Gastrocnemius medialis (tissue), 4 donors: ENCODE measurements at regions not wholly inside any gene's neighbourhood (a gene's known extent, or its start where the extent isn't known, plus 50 kb on each side); places are given as distances from the start of the nearest gene placed in this dataset.

ENCODE experiments used
- ATAC-seq, 2 donors: fragments of 150-250 bp; one replicate each; pipeline ENCODE4 v1.9.1; 2016
- DNase-seq, 2 donors: peaks; one replicate each; pipeline ENCODE4 v3.0.0-alpha.2; 2019
- H3K27ac ChIP-seq, 4 donors: fragments of 200-600 bp; sonication (generic); 1 replicate in 1 of 4; 2 replicates in 3 of 4; pipeline ENCODE4 v1.5.1; 2016 to 2018; ENCODE audit warnings: mild to moderate bottlenecking in 2 of 4, moderate library complexity in 1 of 4
- H3K27me3 ChIP-seq, 3 donors: fragments of 200-600 bp; sonication (generic) in 2 of 3; 1 replicate in 1 of 3; 2 replicates in 2 of 3; pipeline versions ENCODE4 v1.5.1 to v1.6.0; 2016 to 2019; ENCODE audit warnings: mild to moderate bottlenecking in 1 of 3, moderate library complexity in 1 of 3
- H3K36me3 ChIP-seq, 2 donors: fragments of 200-600 bp; sonication (generic) in 1 of 2; one replicate each; pipeline ENCODE4 v1.5.1; 2017 to 2018
- H3K4me1 ChIP-seq, 2 donors: fragments of 200-600 bp; sonication (generic) in 1 of 2; one replicate each; pipeline ENCODE4 v1.5.1; 2016 to 2017; ENCODE audit warnings: mild to moderate bottlenecking in 2 of 2
- H3K4me3 ChIP-seq, 4 donors: fragments of 200-600 bp; sonication (generic) in 3 of 4; 1 replicate in 1 of 4; 2 replicates in 3 of 4; pipeline ENCODE4 v1.5.1; 2016 to 2019; ENCODE audit warnings: mild to moderate bottlenecking in 2 of 4
- H3K9me3 ChIP-seq, 3 donors: fragments of 200-600 bp; sonication (generic) in 2 of 3; 1 replicate in 1 of 3; 2 replicates in 2 of 3; pipeline ENCODE4 v1.5.1; 2016 to 2019
- POLR2A ChIP-seq, 2 donors: fragments of 450-650 bp; IDR thresholded peaks; one replicate each; pipeline ENCODE4 v1.6.1; 2017; ENCODE audit warnings: antibody characterized with exemption in 2 of 2, mild to moderate bottlenecking in 2 of 2, moderate library complexity in 2 of 2
- in situ Hi-C, 4 donors: fragments of 200-750 bp; cut with MboI; loops; one replicate each; pipeline versions ENCODE4 v1.15.0 to v1.8.0; 2017; ENCODE audit warnings: low sequenced_read_pairs in 4 of 4
- intact Hi-C: fragments of 100-400 bp; cut with DNase I; formaldehyde crosslinking; loops from one replicate; pipeline ENCODE4 v1.15.1; 2023; ENCODE audit warnings: low total_unique reads
- TF ChIP-seq, protein P1 (sequence below), 5 experiments: fragments of 450-650 bp in 3 of 5; fragments of 200-600 bp in 2 of 5; sonication (generic) in 2 of 5; IDR thresholded peaks in 4 of 5; conservative IDR thresholded peaks in 1 of 5; 1 replicate in 4 of 5; 2 replicates in 1 of 5; pipeline ENCODE4 v1.5.1; 2016 to 2019; ENCODE audit warnings: antibody characterized with exemption in 5 of 5, mild to moderate bottlenecking in 3 of 5, moderate library complexity in 3 of 5

GRCh38 chr18:28831908-28832307, 655.0 kb upstream of the CDH2 start:
- H3K9me3 ChIP-seq, result no peaks in the 10 kb centered on the region
- intact Hi-C loops, result no loop called here
- no peak overlapping the region for H3K27ac ChIP-seq
- ATAC-seq, result no peak
- H3K4me3 ChIP-seq, result no peak overlapping the region
- no peaks in the 10 kb centered on the region for H3K36me3 ChIP-seq
- DNase-seq, result no peak
- H3K4me1 ChIP-seq, result no peaks in the 10 kb centered on the region
- TF ChIP-seq POLR2A (IDR thresholded peaks at IDR 0.05), result no peak
- TF ChIP-seq, protein P1, sequence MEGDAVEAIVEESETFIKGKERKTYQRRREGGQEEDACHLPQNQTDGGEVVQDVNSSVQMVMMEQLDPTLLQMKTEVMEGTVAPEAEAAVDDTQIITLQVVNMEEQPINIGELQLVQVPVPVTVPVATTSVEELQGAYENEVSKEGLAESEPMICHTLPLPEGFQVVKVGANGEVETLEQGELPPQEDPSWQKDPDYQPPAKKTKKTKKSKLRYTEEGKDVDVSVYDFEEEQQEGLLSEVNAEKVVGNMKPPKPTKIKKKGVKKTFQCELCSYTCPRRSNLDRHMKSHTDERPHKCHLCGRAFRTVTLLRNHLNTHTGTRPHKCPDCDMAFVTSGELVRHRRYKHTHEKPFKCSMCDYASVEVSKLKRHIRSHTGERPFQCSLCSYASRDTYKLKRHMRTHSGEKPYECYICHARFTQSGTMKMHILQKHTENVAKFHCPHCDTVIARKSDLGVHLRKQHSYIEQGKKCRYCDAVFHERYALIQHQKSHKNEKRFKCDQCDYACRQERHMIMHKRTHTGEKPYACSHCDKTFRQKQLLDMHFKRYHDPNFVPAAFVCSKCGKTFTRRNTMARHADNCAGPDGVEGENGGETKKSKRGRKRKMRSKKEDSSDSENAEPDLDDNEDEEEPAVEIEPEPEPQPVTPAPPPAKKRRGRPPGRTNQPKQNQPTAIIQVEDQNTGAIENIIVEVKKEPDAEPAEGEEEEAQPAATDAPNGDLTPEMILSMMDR (IDR thresholded peaks at IDR 0.05 in 4 of 5, conservative IDR thresholded peaks at IDR 0.05 in 1 of 5), result no peak
- no peaks in the 10 kb centered on the region for H3K27me3 ChIP-seq
- in situ Hi-C loops, result loop anchor here in 1 of 4 donors (25.0 kb wide), 1 partner anchor 105 kb away; no protein-coding TSS in a partner anchor

- intact Hi-C loops (no loop called here), in situ Hi-C loops (loop anchor here in 1 of 4 donors (25.0 kb wide), 1 partner anchor 106 kb away; no protein-coding TSS in a partner anchor)
- Histone ChIP-seq H3K9me3 (no peaks in the 10 kb centered on the region), H3K4me3 (no peak overlapping the region), H3K4me1 (no peaks in the 10 kb centered on the region), H3K27me3 (no peaks in the 10 kb centered on the region), H3K36me3 (no peaks in the 10 kb centered on the region), H3K27ac (no peak overlapping the region)
- no peak for TF ChIP-seq POLR2A (IDR thresholded peaks at IDR 0.05)
- TF ChIP-seq, protein P1 (IDR thresholded peaks at IDR 0.05 in 4 of 5, conservative IDR thresholded peaks at IDR 0.05 in 1 of 5), result no peak
- no peak for ATAC-seq
- no peak for DNase-seq
These were observed 654.5 kb upstream of the CDH2 start for GRCh38 chr18:28831476-28831875.

DNA sequence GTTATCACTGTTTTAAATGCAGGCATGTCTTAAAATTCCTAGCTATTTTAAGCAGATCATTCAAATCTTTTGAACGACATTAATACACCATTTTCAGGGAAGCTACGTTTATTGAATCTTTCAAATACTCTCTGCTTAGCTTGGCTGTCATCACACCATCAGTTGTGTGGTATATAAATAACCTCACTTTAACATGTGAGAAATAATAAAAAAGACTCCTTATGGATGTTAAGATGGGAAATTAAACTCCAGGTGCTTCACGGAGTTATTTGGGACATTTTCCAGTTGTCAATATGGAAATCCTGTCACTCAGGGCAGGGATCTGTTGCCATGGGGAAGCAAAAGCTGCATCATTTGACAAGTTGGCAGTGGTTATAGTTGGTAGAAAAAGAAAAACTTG, 649.2 kb upstream of the CDH2 start:
- Histone ChIP-seq H3K27me3 (no peaks in the 10 kb centered on the region), H3K4me3 (no peak overlapping the region), H3K9me3 (no peaks in the 10 kb centered on the region), H3K4me1 (no peaks in the 10 kb centered on the region), H3K27ac (no peak overlapping the region), H3K36me3 (no peaks in the 10 kb centered on the region)
- ATAC-seq (no peak), DNase-seq (no peak)
- no peak for TF ChIP-seq POLR2A (IDR thresholded peaks at IDR 0.05)
- TF ChIP-seq, protein P1 (IDR thresholded peaks at IDR 0.05 in 4 of 5, conservative IDR thresholded peaks at IDR 0.05 in 1 of 5), result no peak
- in situ Hi-C loops (loop anchor here in 1 of 4 donors (25.0 kb wide), 1 partner anchor 111 kb away; no protein-coding TSS in a partner anchor), intact Hi-C loops (no loop called here)

GRCh38 chr18:28824183-28824574, 647.2 kb upstream of the CDH2 start:
- H3K27me3 ChIP-seq, result no peaks in the 10 kb centered on the region
- no peak overlapping the region for H3K27ac ChIP-seq
- no peaks in the 10 kb centered on the region for H3K4me1 ChIP-seq
- no peak for DNase-seq
- TF ChIP-seq POLR2A (IDR thresholded peaks at IDR 0.05), result no peak
- TF ChIP-seq, protein P1 (IDR thresholded peaks at IDR 0.05 in 4 of 5, conservative IDR thresholded peaks at IDR 0.05 in 1 of 5), result no peak
- no peaks in the 10 kb centered on the region for H3K36me3 ChIP-seq
- intact Hi-C loops, result no loop called here
- H3K4me3 ChIP-seq, result no peak overlapping the region
- ATAC-seq, result no peak
- H3K9me3 ChIP-seq, result no peaks in the 10 kb centered on the region
- in situ Hi-C loops, result no loop called here
